Pulmonary artery endothelial cell (primary cell): ENCODE measurements at regions not wholly inside any gene's neighbourhood (a gene's known extent, or its start where the extent isn't known, plus 50 kb on each side); places are given as distances from the start of the nearest gene placed in this dataset.
"Not testable (repeated sequence)": the region's sequence is repeated elsewhere in the genome, so short reads cannot be mapped to it uniquely, and the experiment has no call there.

Experiments
- DNase-seq: peaks from one replicate; pipeline ENCODE4 v3.0.0-alpha.2; 2011; ENCODE audit warnings: low read depth, low spot score

DNA sequence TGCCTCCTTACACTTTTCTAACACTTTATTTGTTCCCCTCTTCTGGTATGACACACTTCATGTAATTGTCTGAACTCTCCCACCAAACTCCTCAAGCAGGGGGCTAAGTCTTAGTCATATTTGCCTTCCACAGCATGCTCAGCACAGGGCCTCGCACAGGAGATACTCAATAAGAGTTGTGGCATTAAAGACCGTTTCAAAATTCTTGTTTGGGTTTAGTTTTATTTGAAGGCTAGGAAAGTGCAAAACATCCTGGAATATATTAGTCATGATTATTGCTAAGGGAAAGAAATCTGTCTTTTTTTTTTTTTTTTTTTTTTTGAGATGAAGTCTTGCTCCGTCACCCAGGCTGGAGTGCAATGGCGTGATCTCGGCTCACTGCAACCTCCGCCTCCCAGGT lies 137.6 kb upstream of the ECI2 start:
- no peak for DNase-seq

DNA sequence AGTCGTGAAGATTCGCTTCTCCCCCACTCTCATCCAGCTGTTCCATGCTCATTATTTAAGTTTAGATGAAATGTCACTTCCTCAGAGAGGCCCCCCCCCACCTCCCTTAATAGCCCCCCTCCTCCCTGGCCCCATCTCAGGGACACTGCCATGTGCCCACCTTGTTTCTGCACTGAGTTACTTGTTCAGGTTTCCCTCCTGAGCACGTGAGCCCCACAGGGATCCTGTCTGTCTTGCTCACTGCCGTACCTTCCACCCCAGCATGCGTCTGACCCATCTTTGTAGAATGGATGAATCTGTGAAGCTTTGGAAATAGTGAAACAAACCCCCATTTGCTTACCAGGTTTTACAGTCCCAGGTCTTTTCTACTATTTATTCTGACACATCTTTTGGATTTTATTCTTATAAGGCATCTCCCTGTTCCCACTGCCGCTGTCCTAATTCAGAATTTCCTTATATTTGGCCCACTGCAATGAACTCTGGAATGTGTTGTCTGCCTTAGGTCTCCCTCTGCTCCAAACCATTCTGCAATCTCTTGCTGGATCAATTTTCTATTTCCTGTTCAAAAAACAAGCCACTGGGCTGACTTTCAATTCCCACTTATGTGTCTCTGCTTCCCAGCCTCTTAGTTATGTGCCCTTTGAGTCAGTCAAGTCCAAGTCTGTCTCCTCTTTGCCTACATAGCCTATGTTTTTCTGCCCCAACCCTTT lies 136.5 kb upstream of the ECI2 start:
- DNase-seq = no peak

DNA sequence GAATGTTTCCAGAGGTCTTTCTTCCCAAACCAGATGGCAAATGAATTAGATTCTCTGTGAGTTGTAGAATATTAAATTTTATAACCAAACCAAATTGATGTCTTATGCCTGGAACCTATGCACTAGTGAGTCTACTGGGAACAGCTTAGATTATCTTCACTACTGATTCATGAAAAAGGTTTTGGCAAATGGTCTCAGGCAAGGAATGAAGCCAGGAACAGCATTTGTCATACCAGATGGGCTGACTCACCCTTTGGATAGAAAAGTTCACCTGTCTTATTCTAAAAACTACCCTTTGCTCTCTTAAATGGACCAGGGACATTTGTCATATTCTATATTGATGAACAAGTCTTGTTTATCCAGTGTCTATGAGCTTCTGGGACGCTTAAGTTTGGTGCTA lies 135.4 kb upstream of the ECI2 start:
- no peak for DNase-seq

- no peak for DNase-seq
These were observed 134.6 kb upstream of the ECI2 start for GRCh38 chr6:4270001-4270400.

GRCh38 chr6:4268171-4268570 lies 132.8 kb upstream of the ECI2 start:
- DNase-seq = no peak

DNA sequence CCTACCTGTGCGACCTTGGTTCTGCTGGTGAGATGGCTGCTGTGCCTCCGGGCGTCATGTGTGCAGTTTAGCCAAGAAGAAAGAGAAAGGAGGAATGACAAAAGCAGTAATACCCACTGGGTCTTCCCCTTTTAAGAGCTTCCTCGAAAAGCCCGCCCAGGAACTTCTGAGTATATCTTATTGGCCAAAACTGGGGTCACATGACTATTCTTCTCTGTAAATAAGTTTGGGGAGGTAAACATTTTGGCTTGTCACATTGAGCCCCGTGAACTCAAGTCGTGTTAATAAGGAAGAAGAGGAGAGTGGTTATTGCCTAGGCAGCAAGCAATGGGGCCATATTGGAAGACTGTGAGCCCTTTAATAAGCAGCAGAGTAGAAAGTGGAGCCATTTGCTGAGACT lies 130.4 kb upstream of the ECI2 start:
- DNase-seq = no peak

DNA sequence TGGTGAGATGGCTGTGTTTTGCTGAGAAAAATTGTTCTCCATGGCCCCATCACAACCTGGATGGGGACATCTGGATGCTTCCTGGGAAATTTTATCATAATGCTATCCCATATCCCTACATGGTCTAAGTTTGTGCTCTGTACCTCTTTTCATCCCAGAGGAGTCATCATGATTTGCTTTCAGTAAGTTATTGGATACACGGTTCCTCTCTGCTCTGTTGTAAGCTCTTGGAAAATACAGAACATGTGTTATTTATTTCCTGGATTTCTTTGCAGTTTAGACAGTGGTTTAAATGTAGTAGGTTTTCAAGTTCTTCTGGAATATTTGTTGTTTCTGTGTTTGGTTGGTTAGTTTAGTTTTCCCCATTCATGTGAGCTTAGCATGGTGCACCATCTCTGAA lies 129.2 kb upstream of the ECI2 start:
- no peak for DNase-seq

GRCh38 chr6:4264081-4264480 lies 128.7 kb upstream of the ECI2 start:
- DNase-seq = no peak

DNA sequence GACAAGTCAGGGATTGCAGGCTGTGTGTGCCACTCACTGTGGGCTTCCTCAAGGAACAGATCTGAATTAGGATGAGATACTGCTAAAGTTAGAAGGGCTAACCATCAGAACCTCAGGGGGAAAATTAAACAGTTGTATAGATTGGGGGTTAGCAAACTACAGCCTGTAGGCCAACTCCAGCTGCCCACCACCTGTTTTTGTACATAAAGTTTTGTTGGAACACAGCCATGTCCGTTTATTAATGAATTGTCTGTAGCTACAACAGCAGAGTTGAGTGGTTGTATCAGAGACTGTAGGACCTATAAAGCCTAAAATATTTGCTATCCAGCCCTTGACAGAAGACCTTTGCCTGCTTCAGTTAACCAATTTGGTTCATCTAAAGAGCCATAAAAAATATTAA lies 127.2 kb upstream of the ECI2 start:
- DNase-seq = no peak

DNA sequence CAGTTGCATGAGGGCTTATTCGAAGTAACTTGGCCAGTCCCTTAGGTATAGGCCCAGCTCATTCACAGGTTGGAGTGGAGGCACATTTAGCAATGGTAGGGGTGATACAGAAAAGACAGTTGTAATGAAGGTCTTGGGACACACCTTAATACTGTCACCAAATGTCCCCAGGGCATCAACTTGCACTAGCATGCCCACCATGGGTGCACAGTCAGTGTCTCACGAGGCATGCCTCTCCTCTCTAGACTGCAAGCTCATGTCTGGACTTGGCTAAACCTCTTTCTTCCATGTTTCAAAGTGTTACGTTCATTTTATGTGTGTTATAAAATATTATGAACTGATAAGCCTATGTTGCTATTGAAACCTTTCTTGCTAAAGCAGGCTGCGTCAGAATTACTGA lies 124.0 kb upstream of the ECI2 start:
- DNase-seq = no peak

DNA sequence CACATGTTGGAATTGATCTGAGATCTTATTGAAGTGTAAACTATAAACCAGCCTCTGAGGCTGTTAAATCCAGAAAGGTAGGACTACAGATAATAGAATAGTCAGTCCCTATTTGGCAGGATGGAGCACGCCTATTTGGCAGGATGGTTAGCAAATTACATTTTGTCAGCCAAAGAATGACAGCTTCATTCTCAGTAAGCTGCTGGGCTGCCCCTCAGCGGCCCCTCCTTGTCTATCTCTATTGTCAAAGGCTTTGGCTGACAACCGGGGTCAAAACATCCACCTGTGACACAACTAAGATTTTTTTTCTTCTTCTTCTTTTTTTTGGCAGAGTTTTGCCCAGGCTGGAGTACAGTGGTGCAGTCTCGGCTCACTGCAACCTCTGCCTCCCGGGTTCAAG lies 123.4 kb upstream of the ECI2 start:
- no peak for DNase-seq

DNA sequence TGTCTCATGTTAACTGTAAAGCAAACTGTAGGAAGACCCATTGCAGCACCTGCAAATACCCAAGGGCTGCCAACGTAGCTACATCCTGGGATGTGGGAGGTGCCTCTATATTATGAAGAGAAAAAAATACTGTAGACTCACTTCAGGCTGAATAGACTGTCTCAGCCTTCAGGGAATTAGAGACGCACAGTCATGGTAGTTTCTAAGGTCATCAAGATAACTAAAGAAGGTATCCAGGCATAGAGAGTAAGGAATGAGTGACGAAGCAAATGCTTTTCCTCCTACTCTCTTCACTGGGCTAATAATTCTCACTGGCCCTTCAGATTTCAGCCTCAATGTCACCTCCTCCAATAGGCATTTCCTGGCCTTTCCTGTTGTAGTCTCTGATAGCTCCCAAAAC lies 121.6 kb upstream of the ECI2 start:
- DNase-seq = no peak

DNA sequence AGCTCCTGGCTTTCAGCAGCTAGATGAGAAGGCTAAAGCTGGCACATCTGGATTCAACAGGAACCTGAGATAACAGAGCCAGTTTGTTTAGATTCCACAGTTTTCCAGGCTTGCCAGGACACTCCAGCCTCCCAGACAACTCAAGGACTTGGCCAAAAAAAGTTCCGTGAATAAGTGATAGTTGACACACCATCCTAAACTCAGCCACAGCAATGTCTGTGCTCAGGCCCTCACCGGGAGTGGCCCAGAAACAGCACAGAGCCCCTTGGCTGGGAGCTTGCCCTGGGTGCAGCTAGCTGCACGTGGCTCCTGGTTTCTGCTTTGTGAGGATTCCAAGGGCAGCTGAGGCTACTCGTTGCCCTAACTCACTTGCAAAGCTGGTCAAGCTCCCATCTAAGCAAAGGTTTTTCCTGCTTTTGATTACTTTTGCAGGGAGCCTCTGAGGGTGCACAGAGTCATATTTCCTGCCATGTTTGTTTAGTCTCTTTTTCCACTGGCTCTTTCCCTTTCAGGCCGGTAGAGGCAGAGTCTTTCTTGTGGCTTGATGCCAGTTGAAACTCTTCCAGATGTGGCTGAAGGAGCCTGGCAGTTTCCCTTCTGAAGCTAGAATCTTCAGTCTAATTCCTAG lies 118.3 kb upstream of the ECI2 start:
- peak; percentile 69 for DNase-seq

DNA sequence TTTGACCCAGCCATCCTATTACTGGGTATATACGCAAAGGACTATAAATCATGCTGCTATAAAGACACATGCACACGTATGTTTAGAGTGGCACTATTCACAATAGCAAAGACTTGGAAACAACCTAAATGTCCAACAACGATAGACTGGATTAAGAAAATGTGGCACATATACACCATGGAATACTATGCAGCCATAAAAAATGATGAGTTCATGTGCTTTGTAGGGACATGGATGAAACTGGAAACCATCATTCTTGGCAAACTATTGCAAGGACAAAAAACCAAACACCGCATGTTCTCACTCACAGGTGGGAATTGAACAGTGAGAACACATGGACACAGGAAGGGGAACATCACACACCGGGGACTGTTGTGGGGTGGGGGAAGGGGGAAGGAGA lies 117.1 kb upstream of the ECI2 start:
- not testable (repeated sequence) for DNase-seq

GRCh38 chr6:4250645-4251044 lies 115.3 kb upstream of the ECI2 start:
- DNase-seq = no peak

DNA sequence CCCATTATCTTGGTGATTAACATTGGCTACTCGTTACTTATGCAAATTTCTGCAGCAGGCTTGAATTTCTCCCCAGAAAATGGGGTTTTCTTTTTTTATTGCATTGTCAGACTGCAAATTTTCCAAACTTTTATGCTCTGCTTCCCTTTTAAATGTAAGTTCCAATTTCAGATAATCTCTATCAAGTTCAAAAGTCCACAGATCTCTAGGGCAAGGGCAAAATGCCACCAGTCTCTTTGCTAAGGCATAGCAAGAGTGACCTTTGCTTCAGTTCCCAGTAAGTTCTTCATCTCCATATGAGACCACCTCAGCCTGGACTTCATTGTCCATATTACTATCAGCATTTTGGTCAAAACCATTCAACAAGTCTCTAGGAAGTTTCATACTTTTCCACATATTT lies 108.5 kb upstream of the ECI2 start:
- DNase-seq = not testable (repeated sequence)

DNA sequence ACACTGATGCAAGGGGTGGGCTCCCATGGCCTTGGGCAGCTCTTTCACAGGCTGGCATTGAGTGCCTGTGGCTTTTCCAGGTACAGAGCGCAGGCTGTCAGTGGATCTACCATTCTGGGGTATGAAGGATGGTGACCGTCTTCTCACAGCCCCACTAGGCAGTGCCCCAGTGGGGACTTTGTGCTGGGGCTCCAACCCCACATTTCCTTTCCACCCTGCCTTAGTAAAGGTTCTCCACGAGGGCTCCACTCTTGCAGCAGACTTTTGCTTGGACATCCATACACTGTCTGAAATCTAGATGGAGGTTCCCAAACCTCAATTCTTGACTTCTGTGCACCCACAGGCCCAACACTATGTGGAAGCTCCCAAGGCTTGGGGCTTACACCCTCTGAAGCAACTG lies 107.9 kb upstream of the ECI2 start:
- no peak for DNase-seq

DNA sequence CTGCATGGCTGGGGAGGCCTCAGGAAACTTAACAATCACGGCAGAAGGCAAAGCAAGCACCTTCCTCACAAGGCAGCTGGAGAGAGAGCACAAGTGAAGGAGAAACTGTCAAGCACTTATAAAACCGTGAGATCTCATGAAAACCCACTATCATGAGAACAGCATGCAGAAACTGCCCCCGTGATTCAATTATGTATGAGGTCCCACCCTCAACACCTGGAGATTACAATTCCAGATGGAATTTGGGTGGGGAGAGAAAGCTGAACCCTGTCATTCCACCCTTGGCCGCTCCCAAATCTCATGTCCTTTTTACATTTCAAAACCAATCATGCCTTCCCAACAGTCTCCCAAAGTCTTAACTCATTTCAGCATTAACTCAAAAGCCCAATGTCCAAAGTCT lies 107.2 kb upstream of the ECI2 start:
- no peak for DNase-seq

DNA sequence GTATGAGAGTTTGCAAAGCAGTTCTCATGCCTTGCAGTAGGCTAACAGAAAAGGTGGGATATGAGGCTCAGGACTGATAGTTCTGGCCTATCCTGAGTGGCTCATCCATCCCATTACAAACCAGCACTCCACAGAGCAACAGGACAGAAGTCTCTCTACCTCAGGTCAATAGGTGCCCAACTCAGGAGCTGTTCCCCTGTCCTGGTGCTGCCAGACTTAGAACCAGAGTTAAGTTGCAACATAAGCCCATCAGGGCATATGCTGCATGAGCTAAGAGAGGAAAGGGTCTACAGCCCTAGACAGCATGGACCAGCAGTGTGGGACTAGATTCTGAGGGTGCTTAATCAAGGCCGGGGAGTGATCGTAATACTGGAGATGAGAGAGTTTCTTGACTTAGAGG lies 104.8 kb upstream of the ECI2 start:
- DNase-seq = no peak

DNA sequence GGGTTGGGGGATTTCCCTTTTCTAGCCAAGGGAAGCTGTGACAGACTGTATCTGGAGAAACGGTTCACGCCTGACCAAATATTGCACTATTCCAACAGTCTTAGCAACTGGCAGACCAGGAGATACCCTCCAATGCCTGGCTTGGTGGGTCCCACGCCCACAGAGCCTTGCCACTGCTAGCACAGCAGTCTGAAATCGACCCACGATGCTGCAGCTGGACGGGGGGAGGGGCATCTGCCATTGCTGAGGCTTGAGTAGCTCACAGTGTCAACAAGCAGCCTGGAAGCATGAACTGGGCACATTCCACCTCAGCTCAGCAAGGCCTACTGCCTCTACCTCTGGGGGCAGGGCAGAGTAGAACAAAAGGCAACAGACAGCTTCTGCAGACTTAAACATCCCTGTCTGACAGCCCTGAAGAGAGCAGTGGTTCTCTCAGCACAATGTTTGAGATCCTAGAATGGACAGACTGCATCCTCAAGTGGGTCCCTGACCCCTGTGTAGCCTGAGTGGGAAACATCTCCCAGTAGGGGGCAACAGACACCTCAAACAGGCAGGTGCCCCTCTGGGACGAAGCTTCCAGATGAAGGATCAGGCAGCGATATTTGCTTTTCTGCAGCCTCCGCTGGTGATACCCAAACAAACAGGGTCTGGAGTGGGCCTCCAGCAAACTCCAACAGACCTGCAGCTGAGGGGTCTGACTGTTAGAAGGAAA lies 89.9 kb upstream of the ECI2 start:
- no peak for DNase-seq

- no peak for DNase-seq
These were observed 88.9 kb upstream of the ECI2 start for GRCh38 chr6:4224067-4224978.

DNA sequence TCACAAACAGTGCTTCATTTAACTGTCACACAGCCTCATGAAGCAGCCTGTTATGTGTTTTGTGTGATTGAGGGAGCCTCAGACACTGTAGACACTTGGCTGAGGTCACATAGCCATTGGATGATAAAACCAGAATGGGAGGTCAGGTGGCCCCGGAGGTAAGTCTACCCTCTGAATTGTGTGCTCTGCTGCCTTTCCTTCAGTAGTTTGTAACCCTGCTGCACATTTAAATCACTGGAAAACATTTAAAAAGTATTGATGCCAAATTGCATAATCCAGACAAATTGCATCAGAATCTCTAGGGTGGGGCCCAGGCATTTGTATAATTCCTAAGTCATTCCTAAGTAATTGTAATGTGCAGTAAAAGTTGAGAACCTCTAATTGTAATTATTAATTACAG lies 85.2 kb upstream of the ECI2 start:
- no peak for DNase-seq
